Fibroblast of pulmonary artery (primary cell): ENCODE measurements at regions not wholly inside any gene's neighbourhood (a gene's known extent, or its start where the extent isn't known, plus 50 kb on each side); places are given as distances from the start of the nearest gene placed in this dataset.

Experiments
- DNase-seq: peaks from one replicate; pipeline ENCODE4 v3.0.0-alpha.2; 2010; ENCODE audit warnings: low read depth
- H3K4me3 ChIP-seq: replicated peaks from 2 replicates; pipeline ENCODE4 v1.5.1; 2011; ENCODE audit warnings: low read depth, mild to moderate bottlenecking, control low read depth, low read length, moderate library complexity
- TF ChIP-seq, protein P1 (sequence below): IDR thresholded peaks from 2 replicates; pipeline ENCODE4 v1.5.1; 2011; ENCODE audit warnings: mild to moderate bottlenecking, control low read depth, low read length, inconsistent platforms; ENCODE audit errors: missing control alignments

DNA sequence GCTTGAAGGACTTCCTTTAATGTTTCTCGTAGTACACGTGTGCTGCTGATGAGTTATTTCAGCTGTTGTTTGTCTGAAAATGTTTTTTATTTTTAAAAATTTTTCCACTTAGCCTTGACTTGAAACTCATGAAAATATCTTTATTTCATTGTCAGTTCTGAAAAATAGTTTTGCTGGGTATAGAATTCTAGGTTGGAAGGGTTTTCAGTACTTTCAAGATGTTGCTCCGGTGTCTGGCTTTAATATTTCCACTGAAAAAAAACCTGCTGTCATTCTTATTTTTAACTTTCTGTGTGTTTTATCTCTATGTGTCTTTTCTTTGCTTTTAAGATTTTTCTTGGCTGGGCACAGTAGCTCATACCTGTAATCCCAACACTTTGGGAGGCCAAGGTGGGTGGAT is 103.8 kb downstream of the UNCX start:
- no peak for DNase-seq
- TF ChIP-seq, protein P1, sequence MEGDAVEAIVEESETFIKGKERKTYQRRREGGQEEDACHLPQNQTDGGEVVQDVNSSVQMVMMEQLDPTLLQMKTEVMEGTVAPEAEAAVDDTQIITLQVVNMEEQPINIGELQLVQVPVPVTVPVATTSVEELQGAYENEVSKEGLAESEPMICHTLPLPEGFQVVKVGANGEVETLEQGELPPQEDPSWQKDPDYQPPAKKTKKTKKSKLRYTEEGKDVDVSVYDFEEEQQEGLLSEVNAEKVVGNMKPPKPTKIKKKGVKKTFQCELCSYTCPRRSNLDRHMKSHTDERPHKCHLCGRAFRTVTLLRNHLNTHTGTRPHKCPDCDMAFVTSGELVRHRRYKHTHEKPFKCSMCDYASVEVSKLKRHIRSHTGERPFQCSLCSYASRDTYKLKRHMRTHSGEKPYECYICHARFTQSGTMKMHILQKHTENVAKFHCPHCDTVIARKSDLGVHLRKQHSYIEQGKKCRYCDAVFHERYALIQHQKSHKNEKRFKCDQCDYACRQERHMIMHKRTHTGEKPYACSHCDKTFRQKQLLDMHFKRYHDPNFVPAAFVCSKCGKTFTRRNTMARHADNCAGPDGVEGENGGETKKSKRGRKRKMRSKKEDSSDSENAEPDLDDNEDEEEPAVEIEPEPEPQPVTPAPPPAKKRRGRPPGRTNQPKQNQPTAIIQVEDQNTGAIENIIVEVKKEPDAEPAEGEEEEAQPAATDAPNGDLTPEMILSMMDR, result no peak

DNA sequence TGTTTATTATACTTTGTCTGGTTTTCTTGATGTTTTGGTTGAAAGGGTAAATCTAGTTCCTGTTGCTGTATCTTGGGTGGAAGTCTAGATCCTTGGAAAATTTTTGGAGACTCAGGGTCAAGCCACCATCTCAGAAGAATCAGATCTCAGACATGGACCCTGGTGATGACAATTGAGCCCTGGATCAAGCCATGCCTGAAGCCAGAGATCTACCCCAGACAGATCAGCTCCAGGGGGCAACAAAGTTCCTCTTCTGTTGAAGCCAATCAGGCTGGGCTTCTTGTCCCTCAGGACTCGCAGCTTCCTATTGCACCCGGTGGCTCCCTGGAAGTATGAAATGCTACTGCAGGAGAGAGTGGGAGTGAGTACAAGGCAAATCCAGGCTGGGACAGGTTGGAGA is 106.9 kb downstream of the UNCX start:
- TF ChIP-seq, protein P1, result no peak

More for the DNA sequence above, 103.8 kb downstream of the UNCX start:
- no peak overlapping the region for H3K4me3 ChIP-seq

DNA sequence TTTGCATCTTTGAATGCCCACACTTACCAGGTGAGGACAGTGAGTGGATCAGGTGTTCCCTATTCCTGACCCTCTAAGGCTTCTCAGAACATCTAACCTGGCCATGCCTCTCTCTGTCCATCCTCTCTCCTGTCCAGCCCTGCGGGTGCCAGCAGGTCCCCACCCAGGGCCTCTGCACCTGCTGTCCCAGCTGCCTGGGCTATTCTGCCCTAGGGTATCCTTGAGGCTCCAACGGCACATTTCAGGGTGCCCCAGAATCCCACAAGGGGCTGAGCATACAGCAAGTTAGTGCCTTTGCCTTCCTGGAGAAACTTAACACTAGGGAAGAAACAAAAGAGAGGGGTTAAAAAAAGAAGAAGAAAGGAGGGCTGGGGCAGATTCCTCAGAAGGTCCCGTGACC is 107.4 kb downstream of the UNCX start:
- no peak for DNase-seq
- no peak overlapping the region for H3K4me3 ChIP-seq
- TF ChIP-seq, protein P1, result no peak

More for the DNA sequence above, 106.9 kb downstream of the UNCX start:
- DNase-seq, result no peak
- H3K4me3 ChIP-seq, result no peak overlapping the region

DNA sequence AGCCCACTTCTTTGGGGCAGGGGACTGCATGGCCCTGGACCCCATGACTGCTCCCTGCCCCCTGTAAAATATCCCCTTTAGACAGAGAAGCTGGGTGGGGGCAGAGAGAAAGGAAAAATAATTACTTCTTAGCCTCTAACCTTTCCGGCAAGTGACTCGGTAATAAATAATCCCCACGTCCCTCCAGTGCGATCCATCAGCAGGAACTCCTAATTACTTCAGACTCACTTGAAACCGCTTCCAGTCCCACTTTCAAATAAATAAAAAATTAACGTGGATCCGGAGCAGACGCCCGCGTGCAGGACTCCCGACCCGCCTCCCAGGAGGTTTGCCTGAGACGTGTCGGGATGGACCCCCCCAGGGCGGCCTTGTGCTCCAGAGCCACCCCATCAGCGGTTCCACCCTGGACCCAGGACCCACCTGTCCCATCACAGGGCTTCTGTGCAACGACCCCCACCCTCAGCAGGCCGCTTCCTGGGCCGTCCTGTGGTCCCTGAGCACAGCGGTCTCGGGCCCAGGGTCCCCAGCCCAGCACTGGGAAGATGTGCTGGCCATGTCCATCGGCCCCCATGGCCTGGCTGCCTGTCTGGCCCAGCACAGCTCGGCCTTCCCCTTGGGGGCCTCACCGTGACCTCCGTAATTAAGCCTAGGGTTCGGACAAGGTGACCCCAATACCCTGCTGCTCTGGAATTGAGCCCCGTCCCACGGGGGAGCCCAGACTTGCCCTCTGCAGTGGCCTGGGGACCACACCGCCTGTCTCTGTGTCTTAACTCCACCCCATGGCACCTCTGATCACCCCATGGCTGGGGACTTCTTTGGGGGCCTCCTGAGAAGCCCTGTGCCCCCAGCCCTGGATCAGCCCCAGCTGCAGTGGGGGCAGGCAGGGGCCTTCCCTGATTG is 108.0 kb downstream of the UNCX start:
- no peak for DNase-seq
- TF ChIP-seq, protein P1, result no peak
- no peak overlapping the region for H3K4me3 ChIP-seq

DNA sequence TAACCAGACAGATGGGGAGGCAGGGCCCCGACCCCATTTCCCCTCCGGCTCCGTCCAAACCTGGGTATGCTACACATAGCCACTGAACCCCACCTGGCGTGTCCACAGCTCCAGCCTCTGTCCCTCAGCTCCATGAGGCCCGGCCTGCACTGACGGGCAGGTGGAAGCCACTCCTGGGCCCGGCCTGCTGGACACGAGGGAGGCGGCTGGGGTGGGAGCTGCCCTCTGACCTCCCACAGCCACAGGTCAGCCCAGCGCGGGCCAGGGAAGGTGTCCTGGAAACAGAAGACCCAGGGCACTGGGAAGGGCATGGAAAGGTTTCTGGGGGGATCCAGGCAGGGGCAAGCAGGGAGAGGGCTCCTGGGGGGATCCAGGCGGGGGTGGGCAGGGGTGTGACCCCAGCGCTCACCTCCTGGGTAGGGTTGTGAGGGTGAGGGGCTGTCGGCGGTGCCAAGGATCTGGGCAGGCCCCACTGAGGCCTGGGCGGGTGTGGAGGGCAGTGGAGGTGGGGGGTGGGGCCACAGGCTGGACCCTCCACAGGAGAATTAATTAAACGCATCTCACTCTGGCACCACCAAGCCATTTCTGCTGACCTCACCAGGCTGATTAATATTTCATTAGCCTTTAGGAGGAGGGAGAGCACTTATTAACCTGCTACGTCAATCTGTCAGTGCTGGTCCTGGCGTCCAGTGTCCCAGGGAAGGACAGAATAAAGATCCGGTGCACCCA is 108.9 kb downstream of the UNCX start:
- TF ChIP-seq, protein P1, result no peak
- H3K4me3 ChIP-seq, result no peak overlapping the region
- DNase-seq, result no peak

DNA sequence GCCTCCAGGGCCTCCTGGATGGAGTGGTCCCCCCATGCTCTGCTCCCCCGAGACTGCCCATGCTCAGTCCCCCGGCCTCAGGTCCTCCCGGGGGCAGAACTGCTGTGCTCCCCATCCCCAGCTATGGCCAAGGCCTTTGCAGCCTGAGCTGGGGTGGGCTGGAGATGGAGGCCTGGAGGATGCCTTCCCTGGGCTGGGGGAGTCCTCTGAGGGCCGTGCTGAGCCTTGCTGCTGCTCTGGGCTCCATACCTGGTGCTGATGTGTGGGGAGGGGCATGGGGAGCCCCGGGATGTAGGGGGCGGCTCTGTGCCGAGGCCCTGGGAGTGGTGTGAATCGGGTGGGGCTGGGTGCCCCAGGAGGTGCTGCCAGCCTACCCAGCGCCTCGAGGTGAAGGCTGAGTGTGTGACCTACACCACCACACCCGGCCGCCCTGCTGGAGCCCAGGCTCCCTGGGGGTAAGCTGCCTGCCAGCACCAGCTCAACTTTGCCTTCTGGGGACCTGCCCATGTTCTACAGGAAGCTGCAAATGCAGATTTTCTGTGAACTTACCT is 109.5 kb downstream of the UNCX start:
- TF ChIP-seq, protein P1, result no peak
- no peak overlapping the region for H3K4me3 ChIP-seq
- DNase-seq, result no peak
